GM21390 (cell line): ENCODE measurements at regions not wholly inside any gene's neighbourhood (a gene's known extent, or its start where the extent isn't known, plus 50 kb on each side); places are given as distances from the start of the nearest gene placed in this dataset.
"Not testable (repeated sequence)": the region's sequence is repeated elsewhere in the genome, so short reads cannot be mapped to it uniquely, and the experiment has no call there.

Experiments
- ATAC-seq: cut with Tn5 transposase; IDR thresholded peaks from one replicate; pipeline ENCODE4 v1.9.1; 2021; ENCODE audit not compliant: unreplicated experiment

DNA sequence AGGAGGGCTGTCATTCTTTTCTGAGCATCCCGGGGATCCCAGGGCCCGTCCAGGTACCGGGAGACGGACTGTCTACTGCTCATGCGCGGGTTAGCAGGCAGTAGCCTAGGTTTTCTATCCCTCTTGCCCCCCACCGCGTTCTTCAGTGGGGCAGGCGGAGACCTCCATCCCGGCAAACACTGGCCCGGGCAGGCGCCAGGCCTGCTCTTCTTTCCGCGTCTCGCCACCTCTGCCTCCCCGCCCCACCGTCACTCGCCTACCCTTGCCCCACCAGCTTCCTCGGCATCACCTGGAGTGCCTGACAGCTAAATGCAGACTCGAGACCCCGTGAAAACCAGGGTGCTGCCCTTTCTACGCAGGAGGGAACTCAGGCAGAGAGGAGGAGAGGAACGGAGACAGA lies 1937.7 kb upstream of the DEFB115 start:
- no peak for ATAC-seq

DNA sequence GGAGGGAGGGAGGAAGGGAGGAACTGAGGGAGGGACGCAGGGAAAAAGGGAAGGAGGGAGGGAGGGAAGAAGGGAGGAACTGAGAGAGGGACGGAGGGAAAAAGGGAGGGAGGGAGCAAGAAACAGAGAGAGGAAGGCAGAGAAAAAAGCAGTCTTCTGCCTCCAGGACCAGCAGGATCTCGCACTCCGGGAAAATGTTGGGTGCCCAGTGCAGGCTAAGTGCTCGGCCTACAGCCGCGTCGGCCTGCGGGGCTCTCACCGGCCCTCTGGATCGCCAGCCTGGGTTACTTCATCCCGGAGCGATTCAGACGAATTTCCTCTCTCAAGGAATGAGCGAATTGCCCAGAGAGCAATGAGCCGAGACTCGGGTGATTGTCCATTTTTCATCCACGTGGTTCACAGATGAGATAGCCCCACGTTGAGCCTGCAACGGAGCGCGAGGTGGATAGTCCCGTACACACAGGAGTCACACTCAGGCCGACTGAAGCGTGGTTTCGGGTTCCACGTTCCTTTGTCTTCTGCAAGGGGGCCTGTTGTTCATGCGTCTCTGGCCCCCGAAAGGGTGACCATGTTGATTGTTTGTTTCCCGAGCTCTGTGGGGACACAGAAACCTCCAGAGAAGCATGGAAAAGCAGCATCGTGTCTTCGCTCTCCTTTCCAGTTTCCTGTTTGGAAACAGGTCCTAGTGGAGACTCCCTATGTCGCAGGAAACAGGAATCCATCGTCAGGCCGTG lies 1937.1 kb upstream of the DEFB115 start:
- not testable (repeated sequence) for ATAC-seq

DNA sequence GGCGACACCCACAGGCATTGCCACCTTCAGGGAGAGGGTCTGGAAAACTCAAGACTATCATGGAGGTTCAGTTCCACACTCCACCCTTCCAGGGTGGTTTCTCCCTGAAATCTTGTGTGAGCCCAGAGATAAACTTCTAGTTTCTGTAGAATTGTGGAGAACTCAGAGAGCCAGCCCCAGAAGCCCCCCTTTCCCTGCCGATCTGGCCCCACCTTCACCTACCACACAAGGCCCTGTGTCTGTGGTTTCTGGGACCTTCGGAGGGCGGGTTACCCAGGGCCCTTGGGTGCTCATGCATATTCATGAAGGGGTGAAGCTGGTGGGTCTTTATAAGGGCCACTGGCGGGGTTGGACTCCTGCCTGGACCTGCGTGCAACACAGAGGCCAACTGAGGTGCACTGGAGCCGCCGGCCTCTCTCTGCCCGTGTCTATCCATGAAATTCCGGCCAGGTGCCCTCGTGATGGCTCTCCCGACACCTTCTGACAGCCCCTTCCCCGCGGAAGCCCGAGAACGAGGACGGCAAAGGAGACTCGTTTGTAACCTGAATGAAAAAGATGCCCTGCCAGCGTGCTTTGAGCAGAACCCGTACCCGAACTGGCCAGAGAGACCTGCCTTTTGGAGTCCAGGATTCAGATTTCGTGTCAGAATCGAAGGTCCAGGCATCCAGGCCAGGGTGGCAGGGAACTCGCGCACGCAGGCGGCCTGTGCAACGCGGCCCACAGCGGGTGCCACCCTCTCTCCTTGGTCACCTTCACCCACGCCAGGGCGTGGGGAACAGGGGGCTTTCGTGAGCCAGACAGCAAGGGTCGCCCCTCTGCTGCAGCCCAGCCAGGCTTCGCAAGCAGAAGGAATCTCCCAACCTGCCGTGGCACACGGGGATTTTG lies 1933.6 kb upstream of the DEFB115 start:
- not testable (repeated sequence) for ATAC-seq

DNA sequence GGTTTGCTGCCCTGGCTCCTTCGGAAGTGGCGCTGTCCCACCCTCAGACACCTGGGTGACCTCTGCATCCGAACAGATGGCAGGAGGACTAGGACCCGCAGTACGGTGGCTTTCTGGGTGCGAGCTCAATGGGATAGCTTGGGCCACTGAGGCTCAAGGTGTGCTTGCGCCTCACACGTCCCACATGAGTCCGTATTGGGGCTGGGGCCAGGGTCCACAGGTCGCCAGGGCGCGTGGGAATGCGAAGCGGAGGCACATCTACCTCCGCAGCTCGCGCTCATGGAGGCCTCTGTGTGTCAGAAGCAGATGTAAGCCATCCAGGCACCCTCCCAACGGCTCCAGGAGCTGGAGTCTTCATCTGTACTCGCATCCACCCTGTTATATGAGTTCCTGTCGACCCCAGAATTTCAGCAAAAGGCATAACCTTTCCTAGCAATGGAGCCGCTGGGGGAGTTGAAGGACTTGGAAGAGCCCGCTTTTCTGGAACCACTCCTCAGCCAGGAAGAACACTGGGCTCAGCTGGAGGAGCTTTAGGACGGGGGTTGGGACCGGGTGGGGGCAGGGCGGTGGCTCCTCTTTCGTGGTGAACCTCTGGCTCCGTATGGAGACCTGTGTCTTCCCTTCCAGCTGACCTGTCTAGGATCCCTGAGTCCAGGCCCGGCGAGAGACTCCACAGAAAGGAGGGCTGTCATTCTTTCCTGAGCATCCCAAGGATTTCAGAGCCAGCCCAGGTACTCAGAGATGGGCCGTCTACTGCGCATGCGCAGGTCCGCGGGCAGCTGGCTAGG lies 1932.8 kb upstream of the DEFB115 start:
- not testable (repeated sequence) for ATAC-seq

DNA sequence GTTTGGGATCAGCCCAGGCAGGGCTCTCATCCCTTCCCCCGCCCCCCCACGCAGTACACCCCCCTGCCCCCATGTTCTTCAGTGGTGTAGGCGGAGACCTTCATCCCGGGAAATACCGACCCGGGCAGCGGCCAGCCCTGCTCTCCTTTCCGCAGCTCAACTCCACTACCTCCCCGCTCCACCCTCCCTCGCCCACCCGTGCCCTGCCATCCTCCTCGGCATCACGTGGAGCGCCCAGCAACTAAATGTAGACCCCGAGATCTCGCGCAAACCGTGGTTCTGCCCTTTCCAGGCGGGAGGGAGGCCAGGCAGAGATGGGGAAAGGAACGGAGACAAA lies 1932.2 kb upstream of the DEFB115 start:
- ATAC-seq = no peak

DNA sequence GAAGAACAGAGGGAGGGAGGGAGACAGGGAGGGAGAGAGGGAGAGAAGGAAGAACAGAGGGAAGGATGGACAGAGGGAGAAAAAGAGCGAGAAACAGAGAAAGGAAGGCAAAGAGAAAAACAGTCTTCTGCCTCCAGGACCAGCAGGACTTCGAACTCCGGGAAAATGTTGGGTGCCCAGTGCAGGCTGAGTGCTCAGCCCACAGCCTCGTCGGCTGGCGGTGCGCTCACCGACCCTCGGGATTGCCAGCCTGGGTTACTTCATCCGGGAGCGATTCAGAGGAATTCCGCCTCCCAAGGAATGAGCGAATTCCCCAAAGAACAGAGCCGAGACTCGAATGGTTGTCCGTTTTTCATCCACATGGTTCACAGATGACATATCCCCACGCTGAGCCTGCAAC lies 1931.7 kb upstream of the DEFB115 start:
- ATAC-seq = not testable (repeated sequence)

DNA sequence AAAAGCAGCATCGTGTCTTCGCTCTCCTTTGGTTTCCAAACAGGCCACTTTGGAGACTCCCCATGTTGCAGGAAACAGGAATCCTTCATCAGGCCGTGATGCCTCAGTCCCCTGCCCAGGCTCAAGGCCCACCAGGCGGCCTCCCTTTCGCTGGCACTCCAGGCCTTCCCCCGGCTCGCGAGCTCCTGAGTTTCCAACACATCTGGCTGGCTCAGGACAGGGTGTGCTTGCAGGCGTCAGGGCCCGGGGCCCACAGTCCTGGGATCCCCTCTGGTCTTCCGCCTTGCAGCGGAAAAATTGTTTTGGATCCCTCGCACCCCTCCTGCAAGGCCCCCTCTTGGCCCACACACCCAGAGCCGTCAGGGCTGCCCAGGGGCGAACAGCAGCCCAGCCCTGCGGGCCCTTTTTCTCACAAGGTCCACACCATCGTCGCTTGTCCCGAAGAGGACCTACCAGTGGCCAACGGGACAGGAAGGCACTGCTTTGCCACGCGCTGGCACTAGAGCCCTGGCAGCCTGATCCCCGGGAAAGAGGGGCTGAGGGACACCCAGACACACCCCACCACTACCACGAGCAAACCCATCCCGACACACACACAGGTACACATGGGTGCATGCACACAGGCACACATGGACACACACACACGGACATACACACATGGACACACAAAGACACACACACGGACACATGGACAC lies 1930.9 kb upstream of the DEFB115 start:
- no peak for ATAC-seq

DNA sequence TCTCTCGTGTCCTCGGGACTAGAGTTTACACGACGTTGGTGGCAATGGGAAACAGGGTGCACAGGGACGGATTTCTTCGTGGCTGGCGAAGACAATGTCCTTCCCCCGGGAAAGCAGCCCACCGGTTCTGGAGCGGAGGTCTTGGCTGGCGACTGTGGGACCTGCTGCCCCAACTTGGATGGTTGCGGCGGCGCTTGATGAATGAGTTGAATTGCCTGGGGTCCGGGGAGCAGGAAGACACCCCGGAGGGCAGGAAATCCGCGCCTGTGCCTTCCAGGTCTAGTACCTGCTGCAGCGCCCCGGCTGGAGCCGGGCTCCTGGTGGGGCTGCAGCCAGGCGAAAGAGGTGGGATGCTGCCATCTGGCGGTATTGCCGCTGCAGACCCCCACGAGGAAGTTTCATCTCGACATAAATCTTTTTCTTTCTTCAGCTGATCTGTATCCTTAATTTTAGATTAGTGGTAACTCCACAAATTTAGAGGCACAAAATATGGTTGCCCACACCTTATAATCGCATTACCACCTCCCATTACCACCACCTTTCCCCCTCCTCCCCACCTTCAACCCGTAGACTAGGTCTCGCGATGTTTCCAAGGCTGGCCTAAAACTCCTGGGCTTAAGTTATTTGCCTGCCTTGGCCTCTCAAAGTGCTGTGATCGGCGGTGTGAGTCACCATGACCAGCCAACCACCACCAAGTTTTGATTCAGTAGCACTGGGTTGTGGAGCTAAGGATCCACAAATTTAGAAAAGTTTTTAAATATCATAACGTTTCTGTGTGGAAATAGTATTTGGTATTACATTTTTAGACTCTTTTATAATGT lies 1929.7 kb upstream of the DEFB115 start:
- not testable (repeated sequence) for ATAC-seq

DNA sequence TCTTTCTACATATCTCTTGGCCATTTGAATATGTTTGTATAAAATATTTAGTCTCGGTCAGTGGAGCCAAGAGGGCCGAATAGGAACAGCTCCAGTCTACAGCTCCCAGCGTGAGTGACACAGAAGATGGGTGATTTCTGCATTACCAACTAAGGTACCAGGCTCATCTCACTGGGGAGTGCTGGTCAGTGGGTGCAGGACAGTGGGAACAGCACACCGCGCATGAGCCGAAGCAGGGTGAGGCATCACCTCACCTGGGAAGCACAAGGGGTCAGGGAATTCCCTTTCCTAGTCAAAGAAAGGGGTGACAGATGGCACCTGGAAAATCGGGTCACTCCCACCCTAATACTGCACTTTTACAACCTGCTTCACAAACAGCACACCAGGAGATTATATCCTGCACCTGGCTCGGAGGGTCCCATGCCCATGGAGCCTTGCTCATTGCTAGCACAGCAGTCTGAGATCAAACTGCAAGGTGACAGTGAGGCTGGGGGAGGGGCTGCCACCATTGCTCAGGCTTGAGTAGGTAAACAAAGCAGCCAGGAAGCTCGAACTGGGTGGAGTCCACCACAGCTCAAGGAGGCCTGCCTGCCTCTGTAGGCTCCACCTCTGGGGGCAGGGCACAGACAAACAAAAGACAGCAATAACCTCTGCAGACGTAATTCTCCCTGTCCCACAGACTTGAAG lies 1926.9 kb upstream of the DEFB115 start:
- not testable (repeated sequence) for ATAC-seq

DNA sequence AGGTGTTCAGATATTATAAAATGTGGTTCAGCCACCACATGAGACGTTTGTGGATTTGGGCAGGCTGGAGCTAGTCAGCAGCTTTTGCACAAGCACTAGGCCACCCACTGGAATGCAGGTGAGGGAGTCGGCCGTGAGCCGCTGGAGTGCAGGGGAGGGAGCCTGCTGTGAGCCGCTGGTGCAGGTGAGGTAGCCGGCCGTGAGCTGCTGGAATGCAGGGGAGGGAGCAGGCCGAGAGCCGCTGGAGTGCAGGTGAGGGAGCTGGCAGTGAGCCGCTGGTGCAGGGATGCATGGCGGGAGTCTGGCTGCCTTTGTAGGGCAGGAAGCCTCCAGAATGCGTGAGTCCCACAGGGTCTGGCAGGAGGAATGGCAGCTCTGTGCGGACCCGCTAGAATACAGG lies 1907.6 kb upstream of the DEFB115 start:
- ATAC-seq = no peak

DNA sequence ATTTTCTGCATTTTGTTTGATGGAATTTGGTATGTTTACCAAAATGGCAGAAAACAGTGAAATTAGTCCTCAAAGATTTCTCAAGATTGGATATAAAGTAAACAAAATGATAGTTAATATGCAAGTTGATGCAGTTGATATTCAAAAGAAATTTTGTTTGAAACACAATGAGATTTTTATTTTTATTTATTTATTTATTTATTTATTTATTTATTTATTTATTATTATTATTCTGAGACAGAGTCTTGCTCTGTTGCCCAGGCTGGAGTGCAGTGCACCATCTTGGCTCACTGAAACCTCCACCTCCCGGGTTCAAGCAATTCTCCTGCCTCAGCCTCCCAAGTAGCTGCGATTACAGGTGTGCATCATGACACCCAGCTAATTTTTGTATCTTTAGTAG lies 1881.5 kb upstream of the DEFB115 start:
- ATAC-seq = not testable (repeated sequence)

DNA sequence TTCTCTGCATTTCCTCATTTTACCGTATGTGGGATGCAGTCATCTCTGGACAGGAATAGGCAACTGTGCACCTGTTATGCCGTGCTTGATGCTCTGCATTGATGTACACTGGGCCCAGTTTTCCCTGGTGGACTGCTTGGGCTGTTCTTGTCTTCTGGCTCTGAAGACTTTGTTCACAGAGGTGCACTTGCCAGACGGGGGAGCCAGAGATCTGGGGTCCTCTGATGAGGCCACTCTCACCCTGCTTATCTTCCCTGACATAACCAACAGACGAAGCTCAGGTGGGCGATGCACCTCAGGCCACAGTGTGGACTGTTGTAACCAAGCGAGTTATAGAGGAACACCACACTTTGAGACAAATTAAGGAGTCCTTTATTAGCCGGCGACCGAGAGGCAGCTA lies 1864.6 kb upstream of the DEFB115 start:
- not testable (repeated sequence) for ATAC-seq

DNA sequence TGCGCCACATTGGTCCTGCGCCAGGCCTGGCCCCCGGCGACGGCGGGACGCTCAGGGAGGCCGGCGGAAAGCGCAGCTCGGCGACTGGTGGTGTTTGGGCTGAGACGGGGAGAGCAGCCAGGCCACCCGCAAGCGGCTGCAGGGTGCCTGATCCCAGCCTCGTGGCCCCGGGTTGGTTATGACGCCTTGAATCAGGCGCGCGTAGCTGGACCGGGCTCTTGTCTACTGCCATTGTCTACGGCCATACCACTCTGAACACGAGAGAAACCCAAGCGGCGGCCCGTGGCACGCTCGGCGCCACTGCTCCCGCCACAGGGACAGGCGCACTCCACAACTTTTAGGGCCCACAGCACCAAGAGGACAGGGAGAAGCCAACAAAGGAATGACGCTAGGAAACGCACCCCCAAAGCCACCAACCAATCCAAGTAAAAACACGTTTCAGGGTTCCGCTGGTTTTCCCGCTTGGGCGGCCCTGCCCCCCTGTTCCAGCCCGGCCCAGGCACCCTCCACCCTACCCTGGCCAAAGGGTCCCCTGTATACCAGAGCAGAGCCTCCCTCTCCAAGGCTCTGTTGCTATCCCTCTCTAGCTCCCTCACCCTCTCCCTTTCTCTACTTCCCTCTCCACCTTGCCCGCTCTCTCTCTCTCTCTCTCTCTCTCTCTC lies 1849.3 kb upstream of the DEFB115 start:
- ATAC-seq = no peak

DNA sequence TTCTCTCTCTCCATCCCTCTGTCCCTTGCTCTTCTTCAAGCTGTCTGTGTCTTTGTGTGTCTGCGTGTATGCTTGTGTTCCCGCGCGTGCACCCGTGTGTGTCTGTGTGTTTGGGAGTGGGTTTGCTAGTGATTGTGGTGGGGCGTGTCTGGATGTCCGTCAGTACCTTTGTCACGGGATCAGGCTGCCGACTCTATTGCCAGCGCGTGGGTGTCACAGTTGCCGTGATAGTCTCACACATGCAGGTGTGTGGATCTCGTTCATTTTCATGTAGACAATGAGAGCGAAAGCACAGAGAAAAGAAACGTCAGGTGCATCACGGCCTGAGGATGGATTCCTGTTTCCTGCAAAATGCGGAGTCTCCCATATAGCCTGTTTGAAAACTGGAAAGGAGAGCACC lies 1848.8 kb upstream of the DEFB115 start:
- ATAC-seq = not testable (repeated sequence)

DNA sequence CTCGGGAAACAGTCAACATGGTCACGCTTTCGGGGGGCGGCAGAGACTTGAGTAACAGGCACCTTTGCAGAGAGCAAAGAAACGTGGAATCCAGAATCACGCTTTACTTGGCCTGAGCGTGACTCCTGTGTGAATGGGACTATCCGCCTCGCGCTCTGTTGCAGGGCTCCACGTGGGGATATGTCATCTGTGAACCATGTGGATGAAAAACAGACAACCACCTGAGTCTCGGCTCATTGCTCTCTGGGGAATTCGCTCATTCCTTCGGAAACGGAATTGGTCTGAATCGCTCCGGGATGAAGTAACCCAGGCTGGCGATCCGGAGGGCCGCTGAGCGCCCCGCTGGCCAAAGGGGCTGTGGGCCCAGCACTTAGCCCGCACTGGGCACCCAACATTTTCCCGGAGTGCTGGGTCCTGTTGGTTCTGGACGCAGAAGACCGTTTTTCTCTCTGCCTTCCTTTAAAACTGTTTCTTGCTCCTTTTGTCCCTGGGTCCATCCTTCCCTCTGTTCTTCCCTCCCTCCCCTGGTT lies 1848.2 kb upstream of the DEFB115 start:
- not testable (repeated sequence) for ATAC-seq

DNA sequence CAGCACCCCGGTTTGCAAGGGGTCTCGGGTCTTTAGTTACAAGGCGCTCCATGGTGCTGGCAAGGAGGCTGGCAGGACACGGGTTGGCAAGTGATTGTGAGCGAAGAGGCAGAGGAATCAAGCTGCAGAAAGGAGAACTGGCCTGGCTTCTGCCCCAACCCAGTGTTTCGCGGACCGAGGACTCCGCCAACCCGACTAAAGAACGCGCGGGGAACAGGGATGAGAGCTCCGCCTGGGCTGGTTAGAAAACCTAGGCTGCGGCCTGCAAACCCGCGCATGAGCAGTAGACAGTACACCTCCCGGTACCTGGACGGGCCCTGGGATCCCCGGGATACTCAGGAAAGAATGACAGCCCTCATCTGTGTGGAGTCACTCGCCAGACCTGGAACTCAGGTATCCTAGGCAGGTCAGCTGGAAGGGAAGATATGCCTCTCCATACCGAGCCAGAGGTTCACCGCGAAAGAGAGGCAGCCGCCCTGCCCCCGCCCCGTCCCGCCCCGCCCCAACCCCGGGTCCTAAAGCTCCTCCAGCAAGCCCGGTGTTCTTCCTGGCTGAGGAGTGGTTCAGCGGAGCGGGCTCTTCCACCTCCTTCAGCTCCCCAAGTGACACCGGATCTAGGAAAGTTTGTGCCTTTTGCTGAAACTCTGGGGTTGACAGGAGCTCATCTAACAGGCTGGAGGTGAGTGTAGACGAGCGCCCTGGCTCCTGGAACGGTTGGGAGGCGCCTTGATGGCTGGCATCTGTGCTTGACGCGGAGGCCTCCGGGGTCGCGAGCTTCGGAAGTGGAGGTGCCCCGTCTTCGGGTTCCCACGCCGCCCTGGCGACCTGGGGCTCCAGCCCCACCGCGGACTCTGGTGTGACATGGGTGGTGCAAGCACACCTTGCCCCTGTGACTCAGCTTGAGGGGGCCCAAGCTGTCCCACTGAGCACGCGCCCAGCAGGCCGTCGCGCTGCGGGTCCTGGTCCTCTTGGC lies 1847.3 kb upstream of the DEFB115 start:
- no peak for ATAC-seq

DNA sequence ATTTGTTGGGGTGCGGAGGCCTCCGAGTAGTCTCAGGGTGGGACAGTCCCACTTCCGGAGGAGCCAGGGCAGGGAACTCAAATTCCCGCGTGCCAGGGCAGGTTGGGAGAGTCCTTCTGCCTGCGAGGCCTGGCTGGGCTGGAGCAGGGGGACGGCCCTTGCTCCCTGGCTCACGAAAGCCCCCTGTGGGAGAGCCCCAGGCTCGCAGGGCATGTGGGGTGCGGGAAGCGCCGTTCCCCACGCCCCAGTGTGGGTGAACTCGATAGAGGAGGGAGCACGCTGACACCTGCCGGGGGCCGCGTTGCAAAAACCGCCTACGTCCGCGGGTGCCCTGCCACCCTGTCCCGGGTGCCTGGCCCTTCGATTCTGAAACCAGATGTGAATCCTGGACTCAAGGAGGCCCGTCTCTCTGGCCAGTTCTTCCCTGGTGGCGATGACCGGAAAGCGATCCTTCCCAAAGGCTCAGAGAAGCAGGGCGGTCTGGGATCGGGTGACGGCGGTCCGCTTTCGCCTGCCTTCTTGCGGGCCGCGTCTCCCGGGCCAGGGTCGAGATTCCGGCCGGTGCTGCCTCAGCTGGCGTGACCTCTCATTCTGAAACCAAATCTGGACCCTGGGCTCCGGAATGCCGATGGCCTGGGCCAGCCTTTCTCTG lies 1846.5 kb upstream of the DEFB115 start:
- no peak for ATAC-seq
